Stimulated activated CD4-positive, alpha-beta T cell treated with anti-CD3 and anti-CD28 coated beads, Interleukin-4, amount 100 ng/mL, for 1 hour (primary cell): ENCODE measurements at regions not wholly inside any gene's neighbourhood (a gene's known extent, or its start where the extent isn't known, plus 50 kb on each side); places are given as distances from the start of the nearest gene placed in this dataset.
A peak's percentile ranks its signal among the peaks of the same experiment; 100 is the strongest.

Experiments used
- DNase-seq: peaks from one replicate; pipeline ENCODE4 v3.0.0-alpha.2; 2020

DNA sequence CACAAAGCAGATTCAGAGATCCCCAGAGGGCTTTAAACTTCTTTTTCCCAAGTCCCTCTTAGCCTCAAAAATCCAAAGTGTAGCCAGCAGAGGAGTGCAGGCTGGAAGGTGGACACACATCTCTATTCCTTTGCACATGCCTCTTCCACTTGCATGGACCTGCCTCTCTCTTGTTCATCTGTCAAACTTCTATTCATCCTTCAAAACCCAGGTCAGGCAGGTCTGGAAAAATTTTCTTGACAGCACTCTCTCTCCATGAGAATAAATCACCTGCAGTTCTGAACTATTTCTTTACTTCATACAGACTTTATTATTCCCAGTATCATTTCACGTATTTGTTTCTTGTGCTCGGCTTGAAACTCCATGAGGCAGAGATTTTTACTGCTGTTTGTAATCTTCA is 127.5 kb downstream of the SS18 start:
- DNase-seq, result no peak

- no peak for DNase-seq
Measured at GRCh38 chr18:25962176-25962575, 128.2 kb downstream of the SS18 start.

DNA sequence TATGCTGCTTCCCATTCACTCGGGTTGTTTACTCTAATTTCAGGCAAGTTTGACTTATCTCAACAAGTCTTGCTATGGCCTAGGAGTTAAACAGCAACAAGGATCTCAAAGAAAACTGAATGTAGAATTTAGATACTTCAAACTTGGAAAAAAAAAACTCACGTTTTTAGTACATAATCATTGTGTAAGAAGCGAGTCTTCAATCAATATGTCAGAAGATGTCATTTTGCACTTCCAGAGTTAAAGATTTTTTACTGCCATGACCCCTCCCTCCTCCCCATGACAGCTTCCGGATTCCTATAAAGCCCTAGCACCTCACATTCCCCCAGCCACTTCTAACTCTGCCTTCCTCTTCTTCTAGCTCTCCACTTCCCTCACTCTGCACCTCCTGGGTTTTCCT is 133.4 kb downstream of the SS18 start:
- DNase-seq, result no peak

GRCh38 chr18:25953111-25953510 is 137.3 kb downstream of the SS18 start:
- no peak for DNase-seq

DNA sequence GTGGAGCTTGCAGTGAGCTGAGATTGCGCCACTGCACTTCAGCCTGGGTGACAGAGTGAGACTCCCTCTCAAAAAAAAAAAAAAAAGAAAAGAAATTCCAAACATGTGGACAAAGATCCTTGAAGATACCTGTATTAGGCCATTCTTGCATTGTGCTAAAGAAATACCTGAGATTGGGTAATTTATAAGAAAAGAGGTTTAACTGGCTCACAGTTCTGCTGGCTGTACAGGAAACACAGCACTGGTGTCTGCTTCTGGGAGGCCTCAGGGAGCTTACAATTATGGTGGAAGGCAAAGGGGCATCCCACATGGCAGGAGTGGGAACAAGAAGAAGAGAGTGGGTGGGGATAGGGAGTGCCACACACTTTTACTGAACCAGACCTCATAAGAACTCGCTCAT is 140.1 kb downstream of the SS18 start:
- DNase-seq, result no peak

DNA sequence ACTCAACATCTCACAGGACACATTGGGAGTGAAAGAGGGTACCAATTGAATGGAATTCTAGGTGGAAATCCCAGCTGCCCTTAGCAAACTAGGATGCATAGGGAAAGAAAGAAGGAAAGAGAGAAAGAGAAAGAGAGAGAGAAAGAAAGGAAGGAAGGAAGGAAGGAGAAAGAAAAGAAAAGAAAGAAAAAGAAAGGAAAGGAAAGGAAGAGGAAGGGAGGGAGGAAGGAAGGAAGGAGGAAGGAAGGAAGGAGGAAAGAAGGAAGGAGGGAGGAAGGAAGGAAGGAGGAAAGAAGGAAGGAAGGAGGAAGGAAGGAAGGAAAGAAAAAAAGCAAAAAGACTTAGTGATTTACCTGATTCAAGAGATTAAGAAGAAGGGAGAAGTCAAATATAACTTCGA is 143.9 kb downstream of the SS18 start:
- no peak for DNase-seq

DNA sequence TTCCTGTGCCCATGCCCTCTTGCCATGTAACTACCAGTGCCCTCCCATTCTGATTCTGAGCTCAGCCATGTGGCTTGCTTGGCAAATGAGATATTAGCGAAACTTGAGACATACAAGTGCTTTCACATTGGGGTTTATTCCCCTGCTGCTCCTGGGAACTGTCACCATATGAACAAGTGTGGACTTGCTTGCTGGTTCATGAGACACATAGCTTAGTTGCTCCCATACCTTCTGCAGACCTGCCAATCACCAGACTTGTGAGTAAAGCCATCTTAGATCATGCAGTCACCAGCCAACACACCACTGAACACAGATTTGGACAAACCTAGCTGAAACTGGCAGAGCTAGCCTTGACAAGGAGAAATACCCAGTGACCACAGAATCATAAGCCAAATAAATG is 155.1 kb downstream of the SS18 start:
- DNase-seq, result no peak

DNA sequence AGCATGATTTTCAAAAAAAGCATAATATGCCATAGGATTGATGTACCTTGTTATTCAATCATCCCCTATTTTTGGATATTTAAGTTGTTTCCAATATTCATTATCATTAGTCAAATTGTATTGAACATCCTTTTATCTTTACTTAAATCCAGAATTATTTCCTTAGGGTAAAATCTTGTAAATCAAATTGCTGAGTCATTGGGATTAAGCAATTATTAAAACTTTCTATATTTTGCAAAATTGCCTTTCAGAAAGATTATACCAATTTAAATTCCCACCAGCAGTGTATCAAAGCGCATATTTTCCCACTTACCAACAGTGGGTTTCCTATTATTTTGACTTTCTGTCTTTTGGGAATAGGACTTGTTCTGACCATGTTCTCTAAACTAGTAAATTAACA is 159.3 kb downstream of the SS18 start:
- no peak for DNase-seq

- no peak for DNase-seq
Measured at GRCh38 chr18:25929787-25930186, 160.6 kb downstream of the SS18 start.

- no peak for DNase-seq
Measured at GRCh38 chr18:25927830-25928229, 162.6 kb downstream of the SS18 start.

DNA sequence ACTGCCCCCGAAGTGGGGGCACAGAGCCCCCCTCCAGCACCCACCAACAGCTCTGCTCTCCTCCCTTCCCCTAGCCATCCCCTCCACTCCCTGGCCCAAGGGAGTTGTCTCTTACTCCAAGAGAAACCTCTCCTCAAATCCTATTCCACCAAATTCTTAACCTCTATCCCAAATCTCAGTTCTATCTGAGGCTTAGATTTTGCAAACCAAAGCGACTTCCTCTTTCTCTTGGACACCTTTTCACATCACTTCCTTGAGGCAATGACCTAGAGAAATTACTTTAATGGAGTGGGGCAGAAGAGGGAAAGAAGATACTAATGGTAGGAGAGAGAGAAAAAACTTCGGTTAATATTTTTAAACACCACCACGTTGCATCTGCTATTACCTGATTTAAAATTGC is 167.2 kb downstream of the SS18 start:
- no peak for DNase-seq

DNA sequence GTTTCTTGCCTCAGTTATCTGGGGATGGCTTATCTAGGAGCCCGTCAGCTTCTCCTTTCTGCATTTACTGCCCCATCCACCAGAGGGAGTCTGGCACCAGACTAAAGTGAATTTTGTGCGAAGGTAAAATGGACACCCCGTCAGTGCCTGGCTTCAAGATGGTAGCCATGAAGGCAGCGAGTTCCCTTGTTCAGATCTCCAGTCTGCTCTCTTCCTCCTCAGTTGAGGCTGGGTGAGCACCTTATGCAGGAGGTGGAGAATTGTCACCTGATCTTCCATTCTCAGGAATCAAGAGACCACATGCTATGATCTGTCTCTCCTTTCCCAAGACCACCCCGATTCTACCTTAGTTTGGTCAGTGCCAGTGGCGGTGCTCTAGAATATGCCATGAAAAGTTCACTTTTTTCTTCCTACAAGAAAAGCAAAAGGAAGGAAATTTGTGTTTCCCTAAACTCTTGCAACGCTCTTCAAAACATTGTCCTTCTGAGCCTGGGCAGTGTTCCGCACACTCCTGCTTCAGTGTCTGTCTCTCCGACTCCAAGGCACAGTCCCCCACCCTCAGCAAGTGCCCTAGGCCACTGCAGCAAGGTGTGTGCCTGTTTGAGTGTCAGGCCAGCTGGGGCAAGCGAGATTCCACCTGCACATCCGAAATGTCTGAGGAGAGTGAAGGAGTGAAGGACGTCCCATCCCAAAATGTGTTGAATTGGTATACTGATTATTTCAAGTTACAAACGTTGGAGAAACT is 168.6 kb downstream of the SS18 start:
- DNase-seq, result peak; percentile 23

DNA sequence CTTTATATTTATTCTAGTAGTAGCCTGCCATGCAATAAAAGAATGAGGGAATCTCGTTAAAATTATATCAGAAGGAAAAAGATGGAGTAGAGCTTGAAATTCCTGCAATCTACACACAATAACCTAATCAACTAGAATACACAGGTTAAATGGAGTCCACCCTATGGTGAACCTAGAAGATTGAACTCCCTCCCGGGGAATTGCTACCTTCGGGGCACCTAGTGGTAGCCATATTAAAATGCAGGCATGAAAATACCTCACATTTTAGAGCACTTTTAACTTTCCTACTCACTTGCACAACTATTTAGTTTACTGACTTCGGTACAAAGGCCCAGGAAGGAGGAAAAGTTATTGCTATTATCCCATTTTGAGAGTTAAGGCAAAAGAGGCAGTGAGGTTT is 174.5 kb downstream of the SS18 start:
- no peak for DNase-seq

DNA sequence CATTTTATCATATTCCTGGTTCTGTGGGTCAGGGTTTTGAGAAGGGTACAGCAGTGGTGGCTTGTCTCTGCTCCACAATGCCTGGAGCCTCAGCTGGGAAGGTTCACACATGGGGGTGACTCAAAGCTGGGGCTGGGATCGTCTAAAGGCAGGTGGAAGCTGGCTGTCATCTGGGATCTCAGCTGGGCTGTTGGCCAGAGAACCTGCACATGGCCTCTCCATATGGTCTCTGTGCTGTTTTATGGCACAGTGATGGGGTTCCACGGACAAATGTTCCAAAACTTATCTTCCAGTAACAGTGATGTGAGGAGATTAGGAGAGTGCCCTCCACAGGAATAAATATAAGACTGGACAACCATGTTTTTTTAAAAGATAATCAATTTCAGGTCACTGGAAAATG is 191.4 kb downstream of the SS18 start:
- DNase-seq, result no peak

GRCh38 chr18:25896956-25897355 is 193.5 kb downstream of the SS18 start:
- no peak for DNase-seq

DNA sequence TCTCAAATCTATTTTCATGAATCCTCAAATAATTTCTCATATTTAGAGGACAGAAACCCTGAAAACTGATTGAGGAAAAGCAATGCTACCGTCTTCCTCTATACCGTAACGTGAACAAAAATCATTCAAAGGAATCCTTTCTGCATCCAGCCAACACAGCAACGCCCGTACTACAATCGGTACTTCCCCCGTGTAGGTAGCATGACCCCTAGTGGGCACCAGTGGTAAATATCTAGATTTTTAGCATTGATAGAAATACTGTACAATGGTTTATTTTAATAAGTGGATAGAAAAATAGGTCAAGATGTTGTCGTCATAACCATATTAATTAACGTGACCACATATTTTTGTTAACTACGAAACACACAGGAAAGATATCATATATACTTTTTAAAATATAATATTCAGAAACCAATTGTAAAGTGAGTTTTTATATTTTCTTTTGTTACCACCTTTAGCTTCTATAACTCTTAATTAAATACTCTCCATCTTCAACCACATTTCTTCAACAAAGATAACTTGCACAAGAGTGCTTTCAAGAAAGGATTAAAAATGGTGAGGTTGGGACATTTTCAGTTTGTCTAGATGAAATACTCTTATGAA is 194.1 kb downstream of the SS18 start:
- DNase-seq, result no peak

DNA sequence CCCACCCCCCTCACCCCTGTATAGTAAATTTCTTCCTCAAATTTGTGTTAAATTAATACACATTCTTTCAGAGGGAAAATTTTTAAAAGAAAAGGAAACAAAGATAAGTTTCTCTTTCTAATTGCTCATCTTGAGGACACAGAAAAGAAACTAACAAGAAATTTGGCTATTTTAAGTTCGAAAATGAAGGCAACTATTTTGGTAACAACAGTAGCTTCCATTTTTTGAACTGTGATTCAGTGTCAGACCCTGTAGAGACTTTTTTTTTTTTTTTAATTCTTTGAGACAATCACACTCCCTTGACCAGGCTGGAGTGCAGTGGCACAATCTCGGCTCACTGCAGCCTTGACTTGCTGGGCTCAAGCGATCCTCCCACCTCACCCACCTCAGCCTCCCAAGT is 194.9 kb downstream of the SS18 start:
- no peak for DNase-seq

DNA sequence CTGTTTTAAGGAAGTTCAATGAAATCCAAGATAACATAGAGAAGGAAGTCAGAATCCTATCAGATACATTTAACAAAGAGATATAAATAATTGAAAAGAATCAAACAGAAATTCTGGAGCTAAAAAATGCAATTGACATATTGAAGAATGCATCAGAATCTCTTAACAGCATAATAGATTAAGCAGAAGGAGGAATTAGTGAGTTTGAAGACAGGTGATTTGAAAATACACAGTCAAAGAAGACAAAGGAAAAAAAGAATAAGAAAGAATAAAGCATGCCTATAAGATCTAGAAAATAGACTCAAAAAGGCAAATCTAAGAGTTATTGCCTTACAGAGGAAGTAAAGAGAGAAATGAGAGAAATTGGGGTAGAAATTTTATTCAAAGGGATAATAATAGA is 204.1 kb downstream of the SS18 start:
- no peak for DNase-seq

GRCh38 chr18:25883091-25883490 is 207.3 kb downstream of the SS18 start:
- DNase-seq, result no peak

- no peak for DNase-seq
Measured at GRCh38 chr18:25881149-25881548, 209.3 kb downstream of the SS18 start.

- DNase-seq, result no peak
Measured at GRCh38 chr18:25880441-25880840, 210.0 kb downstream of the SS18 start.

DNA sequence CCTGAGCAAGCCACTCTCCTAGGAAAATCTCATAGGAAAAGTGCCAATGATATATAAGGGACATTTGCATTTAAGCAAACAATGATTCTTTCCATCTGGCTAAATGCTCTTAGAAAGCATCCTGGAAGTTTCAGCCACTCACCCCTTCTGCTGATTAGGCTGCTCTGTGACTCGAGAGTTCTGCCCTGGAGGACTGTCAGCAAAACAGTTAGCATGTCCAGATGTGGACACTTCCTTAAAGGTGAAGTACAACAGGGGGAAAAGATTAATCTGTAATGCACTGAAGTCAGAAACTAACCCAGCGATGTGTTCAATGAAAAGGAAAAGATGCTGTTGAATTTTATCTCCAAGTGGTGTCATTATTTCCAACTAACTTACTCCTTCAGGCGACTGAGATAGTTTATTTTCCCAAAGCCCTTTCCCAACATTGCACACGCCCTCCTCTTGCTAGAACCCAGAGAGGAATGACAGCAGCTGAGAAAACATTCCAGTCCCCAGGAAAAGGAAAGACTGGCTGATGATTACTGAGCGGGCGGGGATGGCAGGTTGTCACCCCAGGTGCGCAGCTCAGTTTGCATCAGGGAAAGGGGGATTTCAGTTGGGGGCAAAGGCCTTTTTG is 214.0 kb downstream of the SS18 start:
- no peak for DNase-seq

- no peak for DNase-seq
Measured at GRCh38 chr18:25875551-25876240, 214.7 kb downstream of the SS18 start.

DNA sequence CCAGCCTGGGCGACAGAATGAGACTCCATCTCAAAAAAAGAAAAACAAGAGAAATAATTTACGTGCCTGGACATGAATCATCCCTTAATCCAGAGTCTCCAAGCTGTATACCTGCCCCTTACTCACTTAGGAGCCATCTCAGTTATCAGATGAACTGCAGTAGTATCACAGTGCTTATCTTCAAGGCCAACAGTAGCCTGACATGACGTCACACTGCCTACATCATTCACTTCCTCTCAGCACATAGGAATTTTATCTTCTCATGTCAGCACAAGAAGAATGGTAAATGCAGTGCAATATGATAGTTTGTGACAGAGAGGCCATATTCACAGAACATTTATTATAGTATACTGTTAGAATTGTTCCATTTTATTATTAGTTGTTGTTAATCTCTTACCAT is 216.6 kb downstream of the SS18 start:
- no peak for DNase-seq
